GM12801 (cell line): ENCODE measurements at regions not wholly inside any gene's neighbourhood (a gene's known extent, or its start where the extent isn't known, plus 50 kb on each side); places are given as distances from the start of the nearest gene placed in this dataset.

Source experiments
- CTCF ChIP-seq: IDR thresholded peaks from one replicate; pipeline ENCODE4 v1.5.1; 2011; ENCODE audit warnings: control low read depth; ENCODE audit not compliant: insufficient read length; ENCODE audit errors: extremely low read depth

GRCh38 chr1:70754701-70755100 lies 292.9 kb downstream of the PTGER3 start:
- no peak for TF ChIP-seq CTCF

GRCh38 chr1:70760154-70760553 lies 287.5 kb downstream of the PTGER3 start:
- TF ChIP-seq CTCF: no peak

- TF ChIP-seq CTCF: no peak
These were observed 285.2 kb downstream of the PTGER3 start for GRCh38 chr1:70762386-70762785.

DNA sequence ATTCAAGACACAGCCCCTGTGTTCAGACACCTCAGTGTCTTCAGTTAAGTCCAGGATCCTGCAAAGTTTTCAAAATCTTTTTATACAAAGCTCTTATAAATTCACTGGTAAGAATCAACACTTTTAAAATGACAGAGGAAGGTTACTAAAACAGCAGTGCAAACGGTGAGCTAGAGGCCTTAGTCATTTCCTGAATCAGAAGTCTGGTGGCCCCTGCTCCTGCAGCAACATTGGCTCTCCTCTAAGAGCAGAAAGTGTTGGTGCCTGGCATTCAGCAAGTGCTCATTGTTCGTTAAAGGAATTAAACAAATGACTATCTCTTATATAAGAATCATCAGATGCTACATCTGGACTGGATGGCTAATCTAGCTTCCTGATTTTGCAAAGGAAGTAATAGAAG lies 282.9 kb downstream of the PTGER3 start:
- no peak for TF ChIP-seq CTCF

DNA sequence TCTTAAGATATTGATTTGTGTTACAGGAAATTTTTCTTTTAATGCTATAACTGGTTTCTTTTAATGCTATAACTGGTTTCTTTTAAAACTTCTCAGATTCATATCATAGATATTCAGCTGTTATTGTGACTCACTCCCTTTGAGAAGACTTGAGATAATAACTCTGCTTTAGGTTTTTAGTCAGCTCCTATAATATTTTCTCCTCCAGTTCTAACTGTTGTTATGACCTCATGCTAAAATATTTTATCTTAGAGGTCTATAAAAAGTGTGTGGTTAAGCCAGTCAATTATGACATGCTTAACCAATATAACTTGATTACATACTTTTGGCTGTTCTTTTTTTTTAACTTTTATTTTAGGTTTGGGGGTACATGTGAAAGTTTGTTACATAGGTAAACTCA lies 280.2 kb downstream of the PTGER3 start:
- no peak for TF ChIP-seq CTCF

GRCh38 chr1:70768216-70768615 lies 279.4 kb downstream of the PTGER3 start:
- no peak for TF ChIP-seq CTCF

DNA sequence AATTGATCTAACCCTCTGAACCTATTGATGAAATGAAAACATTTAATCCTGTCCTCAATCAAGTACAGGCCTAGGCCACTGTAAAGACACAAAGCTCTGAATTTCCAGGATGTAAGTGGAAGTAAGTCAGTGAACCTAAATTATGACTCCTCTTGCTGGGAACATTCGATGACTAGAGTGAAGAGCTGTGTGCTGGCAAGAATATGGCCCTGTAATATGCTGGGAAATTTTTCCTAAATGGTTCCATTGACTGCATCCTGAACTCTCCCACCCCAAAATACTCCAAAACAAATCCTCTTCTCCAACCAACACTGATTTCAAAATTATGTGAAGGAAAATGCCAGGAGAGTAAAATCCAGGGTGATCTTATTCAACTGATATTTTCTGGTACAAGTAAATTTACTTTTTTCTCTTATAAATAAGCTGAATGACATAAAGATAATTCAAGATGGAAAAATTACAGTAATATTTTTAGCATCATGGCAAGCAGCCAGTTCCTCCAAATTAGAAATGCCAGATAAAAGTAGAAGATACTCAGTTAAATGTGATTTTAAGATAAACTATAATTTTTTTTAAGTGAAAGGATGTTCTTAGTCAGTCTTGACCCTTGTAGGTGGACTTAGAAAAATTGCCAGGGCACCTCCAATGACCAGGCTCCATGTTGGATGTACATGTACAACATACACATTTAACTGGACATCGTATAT lies 269.4 kb downstream of the PTGER3 start:
- no peak for TF ChIP-seq CTCF
